ENCODE measurements at regions not wholly inside any gene's neighbourhood (a gene's known extent, or its start where the extent isn't known, plus 50 kb on each side); places are given as distances from the start of the nearest gene placed in this dataset.
A peak's percentile ranks its signal among the peaks of the same experiment; 100 is the strongest.
"Not testable (repeated sequence)": the region's sequence is repeated elsewhere in the genome, so short reads cannot be mapped to it uniquely, and the experiment has no call there.

DNA sequence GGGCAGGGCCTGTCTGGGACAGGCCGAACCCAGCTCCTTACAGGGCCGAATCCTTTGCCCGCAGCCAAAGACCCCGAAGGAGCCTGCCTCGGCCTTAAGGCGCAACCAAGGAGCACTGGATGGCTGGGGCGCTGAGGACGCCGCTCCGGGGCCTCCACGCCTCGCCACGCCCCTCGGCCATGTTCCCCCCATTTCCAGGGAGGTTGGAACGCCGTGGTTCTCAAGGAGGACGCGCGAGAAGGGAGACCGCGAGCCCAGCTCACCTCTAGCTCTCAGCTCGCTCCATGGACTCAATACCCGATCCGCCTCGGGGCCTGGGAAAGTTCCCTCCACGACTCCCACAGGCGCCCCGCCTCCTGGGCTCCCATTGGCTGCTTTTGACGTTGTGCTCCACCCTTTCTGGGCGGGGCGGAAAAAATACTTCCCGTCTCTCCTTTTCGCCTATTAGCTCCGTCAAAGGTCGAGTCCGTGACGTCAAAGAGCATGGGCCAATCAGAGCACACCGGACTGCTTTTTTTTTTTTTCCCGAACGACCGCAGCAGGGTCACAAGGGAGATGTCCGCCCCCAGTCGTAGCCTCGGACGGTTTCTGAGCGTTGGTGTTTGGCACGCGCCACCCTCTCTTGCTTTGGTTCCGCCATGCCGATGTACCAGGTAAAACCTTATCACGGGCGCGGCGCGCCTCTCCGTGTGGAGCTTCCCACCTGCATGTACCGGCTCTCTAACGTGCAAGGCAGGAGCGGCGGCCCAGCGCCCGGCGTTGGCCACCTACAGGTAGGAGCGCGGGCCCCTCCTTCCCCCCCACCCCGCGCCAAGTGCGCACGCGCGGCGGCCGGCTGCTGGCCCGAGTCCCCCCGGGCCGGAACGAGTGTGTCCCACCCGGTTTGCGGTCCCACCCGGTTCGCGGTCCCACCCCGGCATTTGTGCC lies 305.7 kb downstream of the TYW1 start (continued):
- TF ChIP-seq, protein P1, sequence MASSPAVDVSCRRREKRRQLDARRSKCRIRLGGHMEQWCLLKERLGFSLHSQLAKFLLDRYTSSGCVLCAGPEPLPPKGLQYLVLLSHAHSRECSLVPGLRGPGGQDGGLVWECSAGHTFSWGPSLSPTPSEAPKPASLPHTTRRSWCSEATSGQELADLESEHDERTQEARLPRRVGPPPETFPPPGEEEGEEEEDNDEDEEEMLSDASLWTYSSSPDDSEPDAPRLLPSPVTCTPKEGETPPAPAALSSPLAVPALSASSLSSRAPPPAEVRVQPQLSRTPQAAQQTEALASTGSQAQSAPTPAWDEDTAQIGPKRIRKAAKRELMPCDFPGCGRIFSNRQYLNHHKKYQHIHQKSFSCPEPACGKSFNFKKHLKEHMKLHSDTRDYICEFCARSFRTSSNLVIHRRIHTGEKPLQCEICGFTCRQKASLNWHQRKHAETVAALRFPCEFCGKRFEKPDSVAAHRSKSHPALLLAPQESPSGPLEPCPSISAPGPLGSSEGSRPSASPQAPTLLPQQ (tag by site-specific recombination; IDR thresholded peaks at IDR 0.05): peak; percentile 82
- TF ChIP-seq ZNF404 (tag by site-specific recombination; IDR thresholded peaks at IDR 0.05): no peak
- no peak for TF ChIP-seq ZNF202 (tag by site-specific recombination; IDR thresholded peaks at IDR 0.05; ENCODE audit: borderline replicate concordance)
- peak; percentile 95 for TF ChIP-seq ZNF629 (tag by site-specific recombination; IDR thresholded peaks at IDR 0.05)
- TF ChIP-seq ZNF677 (tag by site-specific recombination; IDR thresholded peaks at IDR 0.05): no peak
- TF ChIP-seq ZNF2 (tag by site-specific recombination; IDR thresholded peaks at IDR 0.05): no peak

DNA sequence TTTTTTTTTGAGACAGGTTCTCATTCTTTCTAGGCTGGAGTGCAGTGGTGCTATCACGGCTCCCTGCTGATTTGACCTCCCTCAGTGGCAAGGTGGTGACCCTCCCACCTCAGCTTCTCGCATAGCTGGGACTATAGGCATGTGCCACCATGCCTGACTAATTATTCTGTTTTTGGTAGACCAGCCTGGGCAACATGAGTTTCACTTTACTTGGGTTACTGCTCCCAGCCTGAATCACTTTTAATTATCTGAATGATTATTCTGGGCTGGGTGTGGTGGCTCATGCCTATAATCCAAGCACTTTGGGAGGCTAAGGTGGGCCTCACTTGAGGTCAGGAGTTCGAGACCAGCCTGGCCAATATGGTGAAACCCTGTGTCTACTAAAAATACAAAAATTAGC lies 308.2 kb downstream of the TYW1 start:
- H3K4me1 ChIP-seq (ENCODE audit: control insufficient read depth, insufficient read depth, low read length); CTCF ChIA-PET; H3K27ac ChIP-seq (ENCODE audit: extremely low read depth, low read depth, low read length); H3K4me3 ChIP-seq (ENCODE audit: low read depth, low read length); H3K9me3 ChIP-seq (ENCODE audit: control insufficient read depth, insufficient read depth, low read depth, low read length): not testable (repeated sequence)
- POLR2A ChIA-PET: interaction anchor here (0.7 kb wide), 1 partner anchor 350 kb away, joined by 4 read pairs; no protein-coding TSS in a partner anchor
- peaks cover 40% of the 10 kb centered on the region in 2 experiments; a peak in 2 of 3 replicates for H3K36me3 ChIP-seq (ENCODE audit: control insufficient read depth in 2 of 2, insufficient read depth in 1 of 2, low read length in 2 of 2)

DNA sequence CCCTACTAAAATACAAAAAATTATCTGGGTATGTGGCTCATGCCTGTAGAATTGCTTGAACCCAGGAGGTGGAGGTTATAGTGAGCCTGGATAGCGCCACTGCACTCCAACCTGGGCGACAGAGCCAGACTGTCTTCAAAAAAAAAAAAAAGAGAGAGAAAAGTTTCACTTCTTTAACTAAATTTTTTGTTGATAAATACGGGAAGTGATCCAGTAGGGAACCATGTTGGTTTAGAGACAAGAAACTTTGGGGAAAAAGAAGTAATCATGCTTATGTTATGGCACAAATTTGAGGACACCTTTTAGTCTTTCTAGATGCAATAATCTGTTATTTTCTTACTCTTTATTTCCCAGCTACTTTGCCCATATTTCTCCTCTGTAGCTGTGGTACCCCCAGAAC lies 309.7 kb downstream of the TYW1 start:
- Histone ChIP-seq H3K4me1 (ENCODE audit: control insufficient read depth, insufficient read depth, low read length) (peaks cover 4% of the 10 kb centered on the region; the same call in 1 of the 2 replicates), H3K9me3 (ENCODE audit: control insufficient read depth, insufficient read depth, low read depth, low read length) (no peaks in the 10 kb centered on the region), H3K27ac (ENCODE audit: extremely low read depth, low read depth, low read length) (no peak overlapping the region), H3K4me3 (ENCODE audit: low read depth, low read length) (no peak overlapping the region), H3K36me3 (ENCODE audit: control insufficient read depth in 2 of 2, insufficient read depth in 1 of 2, low read length in 2 of 2) (peaks cover 47 to 55% of the 10 kb centered on the region in 2 experiments)
- TF ChIP-seq ZNF239 (tag by site-specific recombination; IDR thresholded peaks at IDR 0.05): no peak
- TF ChIP-seq ZNF544 (tag by site-specific recombination; IDR thresholded peaks at IDR 0.05): no peak
- TF ChIP-seq, protein P2, sequence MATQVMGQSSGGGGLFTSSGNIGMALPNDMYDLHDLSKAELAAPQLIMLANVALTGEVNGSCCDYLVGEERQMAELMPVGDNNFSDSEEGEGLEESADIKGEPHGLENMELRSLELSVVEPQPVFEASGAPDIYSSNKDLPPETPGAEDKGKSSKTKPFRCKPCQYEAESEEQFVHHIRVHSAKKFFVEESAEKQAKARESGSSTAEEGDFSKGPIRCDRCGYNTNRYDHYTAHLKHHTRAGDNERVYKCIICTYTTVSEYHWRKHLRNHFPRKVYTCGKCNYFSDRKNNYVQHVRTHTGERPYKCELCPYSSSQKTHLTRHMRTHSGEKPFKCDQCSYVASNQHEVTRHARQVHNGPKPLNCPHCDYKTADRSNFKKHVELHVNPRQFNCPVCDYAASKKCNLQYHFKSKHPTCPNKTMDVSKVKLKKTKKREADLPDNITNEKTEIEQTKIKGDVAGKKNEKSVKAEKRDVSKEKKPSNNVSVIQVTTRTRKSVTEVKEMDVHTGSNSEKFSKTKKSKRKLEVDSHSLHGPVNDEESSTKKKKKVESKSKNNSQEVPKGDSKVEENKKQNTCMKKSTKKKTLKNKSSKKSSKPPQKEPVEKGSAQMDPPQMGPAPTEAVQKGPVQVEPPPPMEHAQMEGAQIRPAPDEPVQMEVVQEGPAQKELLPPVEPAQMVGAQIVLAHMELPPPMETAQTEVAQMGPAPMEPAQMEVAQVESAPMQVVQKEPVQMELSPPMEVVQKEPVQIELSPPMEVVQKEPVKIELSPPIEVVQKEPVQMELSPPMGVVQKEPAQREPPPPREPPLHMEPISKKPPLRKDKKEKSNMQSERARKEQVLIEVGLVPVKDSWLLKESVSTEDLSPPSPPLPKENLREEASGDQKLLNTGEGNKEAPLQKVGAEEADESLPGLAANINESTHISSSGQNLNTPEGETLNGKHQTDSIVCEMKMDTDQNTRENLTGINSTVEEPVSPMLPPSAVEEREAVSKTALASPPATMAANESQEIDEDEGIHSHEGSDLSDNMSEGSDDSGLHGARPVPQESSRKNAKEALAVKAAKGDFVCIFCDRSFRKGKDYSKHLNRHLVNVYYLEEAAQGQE (tag by site-specific recombination; IDR thresholded peaks at IDR 0.05): no peak
- TF ChIP-seq ZNF548 (tag by site-specific recombination; IDR thresholded peaks at IDR 0.05): no peak
- TF ChIP-seq, protein P3, sequence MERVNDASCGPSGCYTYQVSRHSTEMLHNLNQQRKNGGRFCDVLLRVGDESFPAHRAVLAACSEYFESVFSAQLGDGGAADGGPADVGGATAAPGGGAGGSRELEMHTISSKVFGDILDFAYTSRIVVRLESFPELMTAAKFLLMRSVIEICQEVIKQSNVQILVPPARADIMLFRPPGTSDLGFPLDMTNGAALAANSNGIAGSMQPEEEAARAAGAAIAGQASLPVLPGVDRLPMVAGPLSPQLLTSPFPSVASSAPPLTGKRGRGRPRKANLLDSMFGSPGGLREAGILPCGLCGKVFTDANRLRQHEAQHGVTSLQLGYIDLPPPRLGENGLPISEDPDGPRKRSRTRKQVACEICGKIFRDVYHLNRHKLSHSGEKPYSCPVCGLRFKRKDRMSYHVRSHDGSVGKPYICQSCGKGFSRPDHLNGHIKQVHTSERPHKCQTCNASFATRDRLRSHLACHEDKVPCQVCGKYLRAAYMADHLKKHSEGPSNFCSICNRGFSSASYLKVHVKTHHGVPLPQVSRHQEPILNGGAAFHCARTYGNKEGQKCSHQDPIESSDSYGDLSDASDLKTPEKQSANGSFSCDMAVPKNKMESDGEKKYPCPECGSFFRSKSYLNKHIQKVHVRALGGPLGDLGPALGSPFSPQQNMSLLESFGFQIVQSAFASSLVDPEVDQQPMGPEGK (tag by site-specific recombination; IDR thresholded peaks at IDR 0.05): no peak
- no peak for TF ChIP-seq ZNF624 (tag by site-specific recombination; IDR thresholded peaks at IDR 0.05)
- no peak for TF ChIP-seq SP7 (tag by site-specific recombination; IDR thresholded peaks at IDR 0.05)
- TF ChIP-seq, protein P4, sequence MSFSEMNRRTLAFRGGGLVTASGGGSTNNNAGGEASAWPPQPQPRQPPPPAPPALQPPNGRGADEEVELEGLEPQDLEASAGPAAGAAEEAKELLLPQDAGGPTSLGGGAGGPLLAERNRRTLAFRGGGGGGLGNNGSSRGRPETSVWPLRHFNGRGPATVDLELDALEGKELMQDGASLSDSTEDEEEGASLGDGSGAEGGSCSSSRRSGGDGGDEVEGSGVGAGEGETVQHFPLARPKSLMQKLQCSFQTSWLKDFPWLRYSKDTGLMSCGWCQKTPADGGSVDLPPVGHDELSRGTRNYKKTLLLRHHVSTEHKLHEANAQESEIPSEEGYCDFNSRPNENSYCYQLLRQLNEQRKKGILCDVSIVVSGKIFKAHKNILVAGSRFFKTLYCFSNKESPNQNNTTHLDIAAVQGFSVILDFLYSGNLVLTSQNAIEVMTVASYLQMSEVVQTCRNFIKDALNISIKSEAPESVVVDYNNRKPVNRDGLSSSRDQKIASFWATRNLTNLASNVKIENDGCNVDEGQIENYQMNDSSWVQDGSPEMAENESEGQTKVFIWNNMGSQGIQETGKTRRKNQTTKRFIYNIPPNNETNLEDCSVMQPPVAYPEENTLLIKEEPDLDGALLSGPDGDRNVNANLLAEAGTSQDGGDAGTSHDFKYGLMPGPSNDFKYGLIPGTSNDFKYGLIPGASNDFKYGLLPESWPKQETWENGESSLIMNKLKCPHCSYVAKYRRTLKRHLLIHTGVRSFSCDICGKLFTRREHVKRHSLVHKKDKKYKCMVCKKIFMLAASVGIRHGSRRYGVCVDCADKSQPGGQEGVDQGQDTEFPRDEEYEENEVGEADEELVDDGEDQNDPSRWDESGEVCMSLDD (tag by site-specific recombination; IDR thresholded peaks at IDR 0.05): no peak
- no peak for TF ChIP-seq ZNF112 (tag by site-specific recombination; IDR thresholded peaks at IDR 0.05)
- CTCF ChIA-PET: no interaction called here
- POLR2A ChIA-PET: interaction anchor here (0.6 kb wide), 1 partner anchor 1292 kb away, joined by 3 read pairs; no protein-coding TSS in a partner anchor

All from HEK293 (cell line).